ENCODE measurements at regions not wholly inside any gene's neighbourhood (a gene's known extent, or its start where the extent isn't known, plus 50 kb on each side); places are given as distances from the start of the nearest gene placed in this dataset.
A peak's percentile ranks its signal among the peaks of the same experiment; 100 is the strongest.

- TF ChIP-seq POLR2AphosphoS5 (IDR thresholded peaks at IDR 0.05; ENCODE audit: borderline replicate concordance, low read depth, low read length): no peak
- TF ChIP-seq EZH2 (IDR thresholded peaks at IDR 0.05): no peak
- no peak for TF ChIP-seq FOXP2 (optimal IDR thresholded peaks at IDR 0.05; ENCODE audit: control extremely low read depth, extremely low read length, insufficient read depth)
- DNase-seq (ENCODE audit: low read depth, low spot score): no peak
- no peak overlapping the region for H3K9ac ChIP-seq (ENCODE audit: insufficient read length)
Observed at GRCh38 chr21:43282358-43283120, 113.7 kb downstream of the CRYAA start.

GRCh38 chr21:43281661-43282357 is 113.0 kb downstream of the CRYAA start:
- no peak overlapping the region for H3K4me3 ChIP-seq
- DNase-seq (ENCODE audit: low read depth, low spot score): no peak

More at GRCh38 chr21:43282358-43283120, 113.7 kb downstream of the CRYAA start:
- H3K36me3 ChIP-seq (ENCODE audit: insufficient read depth, low read length): no peaks in the 10 kb centered on the region
- no peak overlapping the region for H3K4me3 ChIP-seq
- no peak overlapping the region for H3K27ac ChIP-seq
- no peaks in the 10 kb centered on the region for H3K9me3 ChIP-seq (ENCODE audit: low read depth, low read length)

GRCh38 chr21:43280949-43281633 is 112.3 kb downstream of the CRYAA start:
- Histone ChIP-seq H3K9ac (ENCODE audit: insufficient read length) (no peak overlapping the region), H3K36me3 (ENCODE audit: insufficient read depth, low read length) (no peaks in the 10 kb centered on the region), H3K9me3 (ENCODE audit: low read depth, low read length) (no peaks in the 10 kb centered on the region), H3K4me3 (no peak overlapping the region), H3K27ac (no peak overlapping the region)
- TF ChIP-seq FOXP2 (optimal IDR thresholded peaks at IDR 0.05; ENCODE audit: control extremely low read depth, extremely low read length, insufficient read depth) (no peak), POLR2AphosphoS5 (IDR thresholded peaks at IDR 0.05; ENCODE audit: borderline replicate concordance, low read depth, low read length) (no peak), EZH2 (IDR thresholded peaks at IDR 0.05) (no peak)
- no peak for DNase-seq (ENCODE audit: low read depth, low spot score)

More at GRCh38 chr21:43281661-43282357, 113.0 kb downstream of the CRYAA start:
- Histone ChIP-seq H3K36me3 (ENCODE audit: insufficient read depth, low read length) (no peaks in the 10 kb centered on the region), H3K9ac (ENCODE audit: insufficient read length) (no peak overlapping the region), H3K9me3 (ENCODE audit: low read depth, low read length) (no peaks in the 10 kb centered on the region), H3K27ac (no peak overlapping the region)
- no peak for TF ChIP-seq FOXP2 (optimal IDR thresholded peaks at IDR 0.05; ENCODE audit: control extremely low read depth, extremely low read length, insufficient read depth)
- TF ChIP-seq EZH2 (IDR thresholded peaks at IDR 0.05): no peak

GRCh38 chr21:43279578-43279894 is 110.7 kb downstream of the CRYAA start:
- Histone ChIP-seq H3K9me3 (ENCODE audit: low read depth, low read length) (no peaks in the 10 kb centered on the region), H3K9ac (ENCODE audit: insufficient read length) (no peak overlapping the region), H3K4me3 (no peak overlapping the region), H3K36me3 (ENCODE audit: insufficient read depth, low read length) (no peaks in the 10 kb centered on the region), H3K27ac (no peak overlapping the region)
- no peak for DNase-seq (ENCODE audit: low read depth, low spot score)
- TF ChIP-seq POLR2AphosphoS5 (IDR thresholded peaks at IDR 0.05; ENCODE audit: borderline replicate concordance, low read depth, low read length) (no peak), EZH2 (IDR thresholded peaks at IDR 0.05) (no peak), FOXP2 (optimal IDR thresholded peaks at IDR 0.05; ENCODE audit: control extremely low read depth, extremely low read length, insufficient read depth) (no peak)

- no peak for DNase-seq (ENCODE audit: low read depth, low spot score)
- no peaks in the 10 kb centered on the region for H3K9me3 ChIP-seq (ENCODE audit: low read depth, low read length)
- no peaks in the 10 kb centered on the region for H3K36me3 ChIP-seq (ENCODE audit: insufficient read depth, low read length)
- TF ChIP-seq EZH2 (IDR thresholded peaks at IDR 0.05): no peak
- TF ChIP-seq POLR2AphosphoS5 (IDR thresholded peaks at IDR 0.05; ENCODE audit: borderline replicate concordance, low read depth, low read length): no peak
- no peak for TF ChIP-seq FOXP2 (optimal IDR thresholded peaks at IDR 0.05; ENCODE audit: control extremely low read depth, extremely low read length, insufficient read depth)
- H3K27ac ChIP-seq: no peak overlapping the region
- H3K9ac ChIP-seq (ENCODE audit: insufficient read length): no peak overlapping the region
- no peak overlapping the region for H3K4me3 ChIP-seq
Observed at GRCh38 chr21:43278766-43279577, 110.2 kb downstream of the CRYAA start.

GRCh38 chr21:43278359-43278758 is 109.6 kb downstream of the CRYAA start:
- no peak overlapping the region for H3K27ac ChIP-seq
- H3K9ac ChIP-seq (ENCODE audit: insufficient read length): no peak overlapping the region
- DNase-seq (ENCODE audit: low read depth, low spot score): no peak
- no peak overlapping the region for H3K4me3 ChIP-seq
- no peak for TF ChIP-seq FOXP2 (optimal IDR thresholded peaks at IDR 0.05; ENCODE audit: control extremely low read depth, extremely low read length, insufficient read depth)
- TF ChIP-seq POLR2AphosphoS5 (IDR thresholded peaks at IDR 0.05; ENCODE audit: borderline replicate concordance, low read depth, low read length): no peak
- TF ChIP-seq EZH2 (IDR thresholded peaks at IDR 0.05): no peak
- H3K36me3 ChIP-seq (ENCODE audit: insufficient read depth, low read length): no peaks in the 10 kb centered on the region
- no peaks in the 10 kb centered on the region for H3K9me3 ChIP-seq (ENCODE audit: low read depth, low read length)

GRCh38 chr21:43277481-43278351 is 108.9 kb downstream of the CRYAA start:
- peak; percentile 6 for DNase-seq (ENCODE audit: low read depth, low spot score)
- no peak for TF ChIP-seq EZH2 (IDR thresholded peaks at IDR 0.05)
- no peak overlapping the region for H3K27ac ChIP-seq
- no peaks in the 10 kb centered on the region for H3K36me3 ChIP-seq (ENCODE audit: insufficient read depth, low read length)
- no peak overlapping the region for H3K9ac ChIP-seq (ENCODE audit: insufficient read length)
- no peaks in the 10 kb centered on the region for H3K9me3 ChIP-seq (ENCODE audit: low read depth, low read length)
- H3K4me3 ChIP-seq: no peak overlapping the region

Data from SK-N-MC (cell line).